ENCODE measurements at regions not wholly inside any gene's neighbourhood (a gene's known extent, or its start where the extent isn't known, plus 50 kb on each side); places are given as distances from the start of the nearest gene placed in this dataset.
"Not testable (repeated sequence)": the region's sequence is repeated elsewhere in the genome, so short reads cannot be mapped to it uniquely, and the experiment has no call there.

DNA sequence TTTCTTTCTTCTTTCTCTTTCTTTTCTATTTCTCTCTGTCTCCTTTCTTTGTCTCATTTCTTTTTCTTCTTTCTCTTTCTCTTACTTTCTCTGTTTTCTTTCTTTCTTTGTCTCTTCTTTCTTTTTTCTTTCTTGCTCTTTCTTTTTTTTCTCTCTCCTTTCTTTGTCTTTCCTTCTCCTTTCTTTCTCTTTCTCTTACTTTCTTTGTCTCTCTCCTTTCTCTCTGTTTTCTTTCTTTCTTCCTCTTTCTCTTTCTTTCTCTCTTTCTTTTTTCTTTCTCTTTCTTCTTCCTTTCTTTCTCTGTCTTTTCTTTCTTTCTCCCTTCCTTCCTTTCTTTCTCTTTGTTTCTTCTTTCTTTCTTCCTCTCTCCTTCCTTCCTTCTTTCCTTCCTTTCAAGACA lies 184.8 kb downstream of the CRLF2 start:
- TF ChIP-seq, protein P1, sequence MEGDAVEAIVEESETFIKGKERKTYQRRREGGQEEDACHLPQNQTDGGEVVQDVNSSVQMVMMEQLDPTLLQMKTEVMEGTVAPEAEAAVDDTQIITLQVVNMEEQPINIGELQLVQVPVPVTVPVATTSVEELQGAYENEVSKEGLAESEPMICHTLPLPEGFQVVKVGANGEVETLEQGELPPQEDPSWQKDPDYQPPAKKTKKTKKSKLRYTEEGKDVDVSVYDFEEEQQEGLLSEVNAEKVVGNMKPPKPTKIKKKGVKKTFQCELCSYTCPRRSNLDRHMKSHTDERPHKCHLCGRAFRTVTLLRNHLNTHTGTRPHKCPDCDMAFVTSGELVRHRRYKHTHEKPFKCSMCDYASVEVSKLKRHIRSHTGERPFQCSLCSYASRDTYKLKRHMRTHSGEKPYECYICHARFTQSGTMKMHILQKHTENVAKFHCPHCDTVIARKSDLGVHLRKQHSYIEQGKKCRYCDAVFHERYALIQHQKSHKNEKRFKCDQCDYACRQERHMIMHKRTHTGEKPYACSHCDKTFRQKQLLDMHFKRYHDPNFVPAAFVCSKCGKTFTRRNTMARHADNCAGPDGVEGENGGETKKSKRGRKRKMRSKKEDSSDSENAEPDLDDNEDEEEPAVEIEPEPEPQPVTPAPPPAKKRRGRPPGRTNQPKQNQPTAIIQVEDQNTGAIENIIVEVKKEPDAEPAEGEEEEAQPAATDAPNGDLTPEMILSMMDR (IDR thresholded peaks at IDR 0.05) = no peak
- no peak for TF ChIP-seq EP300 (IDR thresholded peaks at IDR 0.05)
- TF ChIP-seq POLR2A (IDR thresholded peaks at IDR 0.05; ENCODE audit: low read depth) = no peak
- no peak for TF ChIP-seq POLR2AphosphoS5 (IDR thresholded peaks at IDR 0.05)
- DNase-seq (ENCODE audit: extremely low spot score) = no peak
- H3K27me3 ChIP-seq = peaks cover 0 to 16% (median 0%) of the 10 kb centered on the region in 4 donors
- no peak overlapping the region for H3K27ac ChIP-seq (replicated peaks in 1 of 4)
- no peaks in the 10 kb centered on the region for H3K4me1 ChIP-seq
- intact Hi-C loops (cut with DNase I) = no loop called here
- H3K9me3 ChIP-seq = peaks cover 0 to 4% (median 0%) of the 10 kb centered on the region in 4 donors
- H3K4me3 ChIP-seq = no peak overlapping the region
- H3K36me3 ChIP-seq = no peaks in the 10 kb centered on the region

DNA sequence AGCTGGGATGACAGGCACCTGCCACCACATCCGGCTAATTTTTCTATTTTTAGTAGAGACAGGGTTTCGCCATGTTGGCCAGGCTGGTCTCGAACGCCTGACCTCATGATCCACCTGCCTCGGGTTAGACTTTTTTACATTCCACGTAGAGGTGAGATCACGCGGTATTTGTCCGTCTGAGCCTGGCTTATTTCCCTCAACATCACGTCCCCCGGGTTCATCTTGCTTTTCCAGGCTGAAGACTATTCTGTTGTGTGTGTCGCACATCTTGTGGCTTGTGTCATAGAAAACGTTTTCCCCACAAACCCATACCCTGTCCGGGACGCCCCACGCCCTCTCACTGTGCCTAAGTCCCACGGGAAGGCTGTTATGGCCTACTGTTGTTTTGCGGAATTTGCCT lies 185.3 kb downstream of the CRLF2 start:
- DNase-seq (ENCODE audit: extremely low spot score) = no peak
- no peak for TF ChIP-seq POLR2AphosphoS5 (IDR thresholded peaks at IDR 0.05)
- TF ChIP-seq POLR2A (IDR thresholded peaks at IDR 0.05; ENCODE audit: low read depth) = no peak
- WGBS = 77% methylated on average over 18 of the region's 18 CpGs
- Histone ChIP-seq H3K27me3 (peaks cover 0 to 16% (median 0%) of the 10 kb centered on the region in 4 donors), H3K4me1 (no peaks in the 10 kb centered on the region), H3K27ac (replicated peaks in 1 of 4) (no peak overlapping the region), H3K36me3 (no peaks in the 10 kb centered on the region), H3K9me3 (peaks cover 0 to 5% (median 0%) of the 10 kb centered on the region in 4 donors), H3K4me3 (no peak overlapping the region)
- intact Hi-C loops (cut with DNase I) = no loop called here

DNA sequence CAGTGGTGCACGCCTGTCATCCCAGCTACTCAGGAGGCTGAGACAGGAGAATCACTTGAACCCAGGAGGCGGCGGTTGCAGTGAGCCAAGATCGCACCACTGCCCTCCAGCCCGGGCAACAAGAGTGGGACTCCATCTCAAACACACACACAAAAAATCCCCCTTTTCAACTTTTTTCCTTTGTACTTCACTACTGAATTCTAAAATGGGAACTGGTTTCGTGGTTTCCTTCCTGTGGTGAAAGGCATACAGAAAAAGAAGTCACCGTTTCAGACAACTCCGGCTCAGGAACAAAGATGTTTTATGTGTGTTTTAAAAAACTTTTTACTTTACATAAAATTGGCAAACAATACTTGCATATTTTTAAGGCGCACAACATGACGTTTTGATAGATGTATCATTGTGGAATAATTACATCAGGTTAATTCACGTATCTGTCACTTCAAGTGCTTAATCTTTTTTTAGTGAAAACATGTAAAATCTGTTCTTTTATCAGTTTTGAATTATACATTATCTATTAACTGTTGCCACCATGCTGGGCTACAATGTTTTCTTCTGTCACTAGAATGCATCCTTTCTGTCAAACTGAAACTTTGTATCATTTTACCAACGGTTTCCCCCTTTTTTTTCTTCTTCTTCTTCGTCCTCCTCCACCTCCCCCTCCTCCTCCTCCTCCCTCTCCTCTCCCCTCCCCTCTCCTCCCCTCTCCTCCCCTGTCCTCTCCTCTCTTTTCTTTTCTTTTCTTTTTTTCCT lies 186.0 kb downstream of the CRLF2 start:
- Histone ChIP-seq H3K4me3 (no peak overlapping the region), H3K9me3 (peaks cover 0 to 8% (median 4%) of the 10 kb centered on the region in 4 donors), H3K27ac (replicated peaks in 1 of 4) (no peak overlapping the region), H3K36me3 (no peaks in the 10 kb centered on the region), H3K27me3 (peaks cover 0 to 16% (median 0%) of the 10 kb centered on the region in 4 donors), H3K4me1 (no peaks in the 10 kb centered on the region)
- no peak for DNase-seq (ENCODE audit: extremely low spot score)
- 42% methylated on average over 12 of the region's 13 CpGs for WGBS
- intact Hi-C loops (cut with DNase I) = no loop called here
- TF ChIP-seq EP300 (IDR thresholded peaks at IDR 0.05) (no peak), POLR2AphosphoS5 (IDR thresholded peaks at IDR 0.05) (no peak), POLR2A (IDR thresholded peaks at IDR 0.05; ENCODE audit: low read depth) (no peak)
- TF ChIP-seq, protein P1 (IDR thresholded peaks at IDR 0.05) = no peak

DNA sequence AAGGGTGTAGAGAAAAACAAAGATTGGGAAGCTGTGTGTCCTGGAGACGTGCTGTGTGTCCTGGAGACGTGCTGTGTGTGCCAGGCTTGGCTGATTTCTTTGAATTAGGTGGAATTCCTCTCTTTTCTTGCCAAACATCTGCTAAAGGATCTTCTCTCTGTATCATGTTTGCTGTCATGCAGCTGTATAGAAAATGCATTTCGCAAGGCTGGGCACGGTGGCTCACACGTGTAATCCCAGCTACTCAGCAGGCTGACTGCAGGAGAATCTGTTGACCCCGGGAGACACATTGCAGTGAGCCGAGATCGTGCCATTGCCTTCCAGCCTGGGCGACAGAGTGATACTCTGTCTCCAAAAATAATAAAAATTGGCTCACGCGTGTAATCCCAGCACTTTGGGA lies 187.0 kb downstream of the CRLF2 start:
- intact Hi-C loops (cut with DNase I) = no loop called here
- DNase-seq (ENCODE audit: extremely low spot score) = no peak
- Histone ChIP-seq H3K9me3 (peaks cover 0 to 16% (median 13%) of the 10 kb centered on the region in 4 donors), H3K36me3 (no peaks in the 10 kb centered on the region), H3K27me3 (peaks cover 0 to 20% (median 0%) of the 10 kb centered on the region in 4 donors), H3K4me3 (no peak overlapping the region), H3K27ac (replicated peaks in 1 of 4) (no peak overlapping the region), H3K4me1 (no peaks in the 10 kb centered on the region)
- TF ChIP-seq POLR2AphosphoS5 (IDR thresholded peaks at IDR 0.05) = no peak
- TF ChIP-seq, protein P1 (IDR thresholded peaks at IDR 0.05) = no peak
- WGBS = 78% methylated on average over 11 of the region's 11 CpGs

DNA sequence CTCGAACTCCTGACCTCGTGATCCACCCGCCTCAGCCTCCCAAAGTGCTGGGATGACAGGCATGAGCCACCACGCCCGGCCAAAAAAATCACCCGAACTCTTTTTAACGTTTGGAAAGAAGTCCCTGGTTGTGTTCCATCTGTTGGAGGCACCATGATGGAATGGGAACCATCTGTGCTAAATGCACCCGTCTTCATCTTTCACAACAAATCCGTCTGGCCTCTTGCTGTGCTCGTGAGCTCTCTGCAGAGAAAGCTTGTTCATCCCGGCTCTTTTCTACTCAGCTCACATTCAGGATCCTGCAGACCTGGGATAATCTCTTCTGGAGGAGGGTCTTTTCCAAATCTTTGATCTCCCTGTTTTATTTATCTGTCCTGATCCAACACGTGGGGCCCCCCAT lies 188.8 kb downstream of the CRLF2 start:
- Histone ChIP-seq H3K36me3 (no peaks in the 10 kb centered on the region), H3K27me3 (peaks cover 0 to 11% (median 0%) of the 10 kb centered on the region in 4 donors), H3K4me3 (no peak overlapping the region), H3K4me1 (no peaks in the 10 kb centered on the region), H3K9me3 (peaks cover 0 to 18% (median 15%) of the 10 kb centered on the region in 4 donors), H3K27ac (replicated peaks in 1 of 4) (no peak overlapping the region)
- TF ChIP-seq POLR2AphosphoS5 (IDR thresholded peaks at IDR 0.05) (no peak), EP300 (IDR thresholded peaks at IDR 0.05) (no peak), POLR2A (IDR thresholded peaks at IDR 0.05; ENCODE audit: low read depth) (no peak)
- TF ChIP-seq, protein P1 (IDR thresholded peaks at IDR 0.05) = no peak
- intact Hi-C loops (cut with DNase I) = no loop called here
- DNase-seq (ENCODE audit: extremely low spot score) = no peak
- WGBS = 61% methylated on average over 12 of the region's 12 CpGs

DNA sequence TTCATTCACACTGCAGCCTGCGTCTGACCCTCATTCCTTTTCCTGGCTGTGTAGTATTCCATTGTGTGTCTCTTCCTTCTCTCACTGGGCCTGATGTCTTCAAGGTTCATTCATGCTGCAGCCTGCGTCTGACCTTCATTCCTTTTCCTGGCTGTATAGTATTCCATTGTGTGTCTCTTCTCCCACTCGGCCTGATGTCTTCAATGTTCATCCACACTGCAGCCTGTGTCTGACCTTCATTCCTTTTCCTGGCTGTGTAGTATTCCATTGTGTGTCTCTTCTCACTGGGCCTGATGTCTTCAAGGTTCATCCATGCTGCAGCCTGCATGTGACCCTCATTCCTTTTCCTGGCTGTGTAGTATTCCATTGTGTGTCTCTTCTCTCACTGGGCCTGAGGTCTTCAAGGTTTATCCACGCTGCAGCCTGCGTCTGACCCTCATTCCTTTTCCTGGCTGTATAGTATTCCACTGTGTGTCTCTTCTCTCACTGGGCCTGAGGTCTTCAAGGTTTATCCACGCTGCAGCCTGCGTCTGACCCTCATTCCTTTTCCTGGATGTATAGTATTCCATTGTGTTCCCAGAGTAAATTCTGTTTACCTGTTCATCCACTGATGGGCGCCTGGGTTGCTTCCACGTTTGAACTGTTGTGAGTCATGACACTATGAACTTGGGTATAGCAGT lies 191.0 kb downstream of the CRLF2 start:
- DNase-seq (ENCODE audit: extremely low spot score); intact Hi-C loops (cut with DNase I): not testable (repeated sequence)

More for the DNA sequence above, 191.0 kb downstream of the CRLF2 start:
- not testable (repeated sequence) for H3K4me3 ChIP-seq; H3K4me1 ChIP-seq; H3K27ac ChIP-seq (replicated peaks in 1 of 4); H3K36me3 ChIP-seq; H3K27me3 ChIP-seq
- 91% methylated on average over 9 of the region's 9 CpGs for WGBS
- H3K9me3 ChIP-seq = peaks cover 0 to 23% (median 16%) of the 10 kb centered on the region in 4 donors

Data from esophagus muscularis mucosa (tissue), 4 donors.